IMR-90 (cell line): ENCODE measurements at regions not wholly inside any gene's neighbourhood (a gene's known extent, or its start where the extent isn't known, plus 50 kb on each side); places are given as distances from the start of the nearest gene placed in this dataset.
A peak's percentile ranks its signal among the peaks of the same experiment; 100 is the strongest.

ENCODE experiments used
- ATAC-seq: fragments of 200-7000 bp; cut with Tn5 transposase; 2 replicates; pipeline ENCODE4 v1.9.1; 2020; ENCODE audit warnings: low read depth, mild to moderate bottlenecking, moderate library complexity
- BruUV-seq: library from RNA; stranded (reverse); fragments of 400-500 nt; replicated peaks from 2 replicates; lab custom pipeline; 2021; lab: Mats Ljungman, UMichigan
- CTCF ChIA-PET: fragments of 300-600 bp; formaldehyde crosslinking; extraction: SDS; loops from one replicate; lab custom pipeline; 2021; ENCODE audit warnings: antibody characterized with exemption; lab: Yijun Ruan, JAX
- POLR2A ChIA-PET: fragments of 300-600 bp; sonication (Branson Sonifier 250); formaldehyde crosslinking; loops from one replicate; lab custom pipeline; 2022; ENCODE audit warnings: antibody characterized with exemption; ENCODE audit not compliant: unreplicated experiment; lab: Charles Lee
- DNase-seq: peaks from one replicate; pipeline ENCODE4 v3.0.0; 2013
- H2AFZ ChIP-seq: replicated peaks from 2 replicates; pipeline ENCODE3; 2013; ENCODE audit warnings: low read length, mild to moderate bottlenecking; ENCODE audit not compliant: poor library complexity
- H2AK5ac ChIP-seq: 2 replicates; pipeline ENCODE4 v1.6.1; 2013; ENCODE audit warnings: low read depth, low read length, inconsistent platforms
- H2AK9ac ChIP-seq: replicated peaks from 2 replicates; pipeline ENCODE3; 2013; ENCODE audit warnings: mild to moderate bottlenecking, low read depth, low read length, moderate library complexity; ENCODE audit not compliant: poor library complexity
- H2BK120ac ChIP-seq: 2 replicates; pipeline ENCODE4 v1.6.1; 2013; ENCODE audit warnings: low read depth, low read length, inconsistent platforms
- H2BK15ac ChIP-seq: 3 replicates; pipeline ENCODE4 v1.6.1; 2013; ENCODE audit warnings: low read depth, low read length, inconsistent platforms
- H2BK20ac ChIP-seq: 2 replicates; pipeline ENCODE4 v1.6.1; 2013; ENCODE audit warnings: low read depth, mild to moderate bottlenecking, inconsistent platforms, low read length, moderate library complexity
- H2BK5ac ChIP-seq: 2 replicates; pipeline ENCODE4 v1.6.1; 2013; ENCODE audit warnings: mild to moderate bottlenecking, low read depth, low read length, inconsistent platforms; ENCODE audit not compliant: poor library complexity, severe bottlenecking
- H3K14ac ChIP-seq: replicated peaks from 2 replicates; pipeline ENCODE4 v1.6.1; 2013; ENCODE audit warnings: low read depth, low read length, inconsistent platforms
- H3K18ac ChIP-seq: 2 replicates; pipeline ENCODE4 v1.6.1; 2013; ENCODE audit warnings: low read depth, low read length, control low read depth
- H3K23ac ChIP-seq: 2 replicates; pipeline ENCODE4 v1.6.1; 2013; ENCODE audit warnings: low read depth, low read length, inconsistent platforms
- H3K27ac ChIP-seq: 2 replicates; pipeline ENCODE4 v1.5.1; 2013; ENCODE audit warnings: mild to moderate bottlenecking, control low read depth, low read length; ENCODE audit not compliant: insufficient read depth
- H3K27me3 ChIP-seq: 2 replicates; pipeline ENCODE4 v1.6.1; 2013; ENCODE audit warnings: low read length; ENCODE audit not compliant: control insufficient read depth, insufficient read depth
- H3K36me3 ChIP-seq: 2 replicates; pipeline ENCODE4 v1.6.1; 2013; ENCODE audit warnings: low read length, mixed read lengths; ENCODE audit not compliant: control insufficient read depth, insufficient read depth
- H3K4ac ChIP-seq: 2 replicates; pipeline ENCODE4 v1.6.1; 2013; ENCODE audit warnings: low read depth, low read length, inconsistent platforms
- H3K4me1 ChIP-seq: 2 replicates; pipeline ENCODE4 v1.6.1; 2013; ENCODE audit warnings: low read length, mixed read lengths; ENCODE audit not compliant: control insufficient read depth, insufficient read depth
- H3K4me2 ChIP-seq: 2 replicates; pipeline ENCODE4 v1.6.1; 2013; ENCODE audit warnings: low read depth, mild to moderate bottlenecking, control low read depth, low read length, moderate library complexity
- H3K4me3 ChIP-seq: 2 replicates; pipeline ENCODE4 v1.5.1; 2013; ENCODE audit warnings: low read depth, mild to moderate bottlenecking, control low read depth, low read length, moderate library complexity; ENCODE audit not compliant: insufficient read depth
- H3K56ac ChIP-seq: 2 replicates; pipeline ENCODE4 v1.6.1; 2013; ENCODE audit warnings: low read length, inconsistent platforms; ENCODE audit not compliant: insufficient read depth; ENCODE audit errors: extremely low read depth
- H3K79me1 ChIP-seq, 2 experiments: 2 replicates each; pipeline ENCODE4 v1.6.1; 2013; ENCODE audit warnings: low read length in 2 of 2, inconsistent platforms in 1 of 2, low read depth in 1 of 2
- H3K9ac ChIP-seq: 2 replicates; pipeline ENCODE4 v1.6.1; 2013; ENCODE audit warnings: low read depth, low read length, control low read depth
- H3K9me1 ChIP-seq: 2 replicates; pipeline ENCODE4 v1.6.1; 2013; ENCODE audit warnings: low read length, inconsistent platforms; ENCODE audit not compliant: insufficient read depth
- H3K9me3 ChIP-seq: 2 replicates; pipeline ENCODE4 v1.6.1; 2013; ENCODE audit warnings: low read length; ENCODE audit not compliant: control insufficient read depth, insufficient read depth
- H4K20me1 ChIP-seq: 2 replicates; pipeline ENCODE4 v1.6.1; 2013; ENCODE audit warnings: low read length, inconsistent platforms; ENCODE audit not compliant: insufficient read depth
- H4K5ac ChIP-seq: 2 replicates; pipeline ENCODE4 v1.6.1; 2013; ENCODE audit warnings: mild to moderate bottlenecking, low read depth, low read length, control low read depth
- H4K8ac ChIP-seq, 2 experiments: 2 replicates each; pipeline ENCODE4 v1.6.1; 2013; ENCODE audit warnings: low read depth in 2 of 2, low read length in 2 of 2, control low read depth in 1 of 2, inconsistent platforms in 1 of 2
- H4K91ac ChIP-seq: 2 replicates; pipeline ENCODE4 v1.6.1; 2013; ENCODE audit warnings: low read depth, low read length, inconsistent platforms; ENCODE audit not compliant: insufficient read depth
- ELK1 ChIP-seq: fragments of 150-350 bp; IDR thresholded peaks from 2 replicates; pipeline ENCODE4 v1.6.1; 2016; ENCODE audit warnings: low read depth, mild to moderate bottlenecking, low read length, moderate library complexity, borderline replicate concordance
- MXI1 ChIP-seq: IDR thresholded peaks from 2 replicates; pipeline ENCODE4 v1.6.1; 2012; ENCODE audit warnings: low read depth, mild to moderate bottlenecking, low read length, moderate library complexity, borderline replicate concordance
- RFX5 ChIP-seq: IDR thresholded peaks from 2 replicates; pipeline ENCODE4 v1.8.0; 2012; ENCODE audit warnings: low read depth, mild to moderate bottlenecking, low read length, moderate library complexity
- WGBS, 2 experiments: methylation state at CpG; one replicate each; pipeline versions ENCODE4 v1.1.5 to v1.1.7; 2013; ENCODE audit warnings: missing lambda C conversion rate in 2 of 2; ENCODE audit not compliant: insufficient read length in 1 of 2; ENCODE audit errors: extremely low coverage in 2 of 2; 5-methylcytosine and 5-hydroxymethylcytosine counted together
- dilution Hi-C: fragments of 300-500 bp; cut with HindIII; formaldehyde crosslinking; loops from one replicate; pipeline ENCODE4 v1.14.3; 2018; ENCODE audit warnings: low sequenced_read_pairs; ENCODE audit not compliant: unreplicated experiment
- in situ Hi-C: fragments of 300-500 bp; cut with MboI; formaldehyde crosslinking; loops from 3 replicates; pipeline ENCODE4 v1.14.3; 2019; ENCODE audit warnings: low sequenced_read_pairs, inconsistent platforms, mixed read lengths
- intact Hi-C: fragments of 100-400 bp; cut with micrococcal nuclease; formaldehyde crosslinking; loops from 2 replicates; pipeline ENCODE4 v1.10.0; 2022

GRCh38 chr6:82033631-82034211, 213.8 kb downstream of the IBTK start:
- BruUV-seq = no TSS peak
- dilution Hi-C loops = no loop called here
- peak overlapping the region; percentile 6; the same call in 1 of the 2 replicates for H4K91ac ChIP-seq
- H2AFZ ChIP-seq = no peak overlapping the region
- no peaks in the 10 kb centered on the region; the same call in none of the 2 replicates for H3K9me1 ChIP-seq
- H2AK9ac ChIP-seq = no peak overlapping the region
- no peak overlapping the region for H3K23ac ChIP-seq
- H3K9ac ChIP-seq = no peak overlapping the region
- H3K9me3 ChIP-seq = no peaks in the 10 kb centered on the region
- CTCF ChIA-PET = interaction anchor here (0.6 kb wide), 1 partner anchor 553 kb away, joined by 4 read pairs; no protein-coding TSS in a partner anchor
- in situ Hi-C loops = loop anchor here (25.0 kb wide), 1 partner anchor 796 kb away; no protein-coding TSS in a partner anchor
- H3K4me1 ChIP-seq = peaks cover 5% of the 10 kb centered on the region; the same call in 1 of the 2 replicates
- TF ChIP-seq RFX5 (no peak), MXI1 (no peak), ELK1 (no peak)
- no peaks in the 10 kb centered on the region for H3K27me3 ChIP-seq
- no peak overlapping the region for H3K4ac ChIP-seq
- DNase-seq (peak; percentile 20), ATAC-seq (peak; percentile 32)
- no peak overlapping the region for H2BK5ac ChIP-seq
- POLR2A ChIA-PET = no interaction called here
- no peaks in the 10 kb centered on the region for H3K36me3 ChIP-seq
- H2AK5ac ChIP-seq = peak overlapping the region; percentile 13; the same call in 1 of the 2 replicates
- H2BK120ac ChIP-seq = no peak overlapping the region
- no peak overlapping the region for H3K27ac ChIP-seq
- H4K8ac ChIP-seq = no peak overlapping the region
- no peak overlapping the region for H3K56ac ChIP-seq
- no peak overlapping the region for H2BK15ac ChIP-seq
- no peak overlapping the region for H3K4me3 ChIP-seq
- H4K5ac ChIP-seq = no peak overlapping the region
- no peaks in the 10 kb centered on the region for H4K20me1 ChIP-seq
- no peaks in the 10 kb centered on the region for H3K79me1 ChIP-seq
- WGBS, 2 experiments = no CpG with 5 or more reads among the region's 3 CpGs
- intact Hi-C loops = no loop called here
- H3K14ac ChIP-seq = 0 out of 2 replicates have a peak overlapping the region, but pooled peaks have one; percentile 37
- H3K18ac ChIP-seq = no peak overlapping the region
- no peak overlapping the region for H3K4me2 ChIP-seq
- peak overlapping the region; percentile 8; the same call in 1 of the 2 replicates for H2BK20ac ChIP-seq
